Thyroid gland (tissue), 4 donors: ENCODE measurements at regions not wholly inside any gene's neighbourhood (a gene's known extent, or its start where the extent isn't known, plus 50 kb on each side); places are given as distances from the start of the nearest gene placed in this dataset.

ENCODE experiments used
- POLR2A ChIP-seq, 2 donors: fragments of 450-650 bp; IDR thresholded peaks; one replicate each; pipeline ENCODE4 v1.6.1; 2017; ENCODE audit warnings: antibody characterized with exemption in 2 of 2, mild to moderate bottlenecking in 2 of 2, moderate library complexity in 1 of 2
- TF ChIP-seq, protein P1 (sequence below), 6 experiments: fragments of 200-600 bp in 3 of 6; fragments of 450-650 bp in 3 of 6; sonication (generic) in 3 of 6; IDR thresholded peaks; one replicate each; pipeline ENCODE4 v1.5.1; 2016 to 2019; ENCODE audit warnings: antibody characterized with exemption in 6 of 6, mild to moderate bottlenecking in 2 of 6, inconsistent platforms in 1 of 6, moderate library complexity in 1 of 6

DNA sequence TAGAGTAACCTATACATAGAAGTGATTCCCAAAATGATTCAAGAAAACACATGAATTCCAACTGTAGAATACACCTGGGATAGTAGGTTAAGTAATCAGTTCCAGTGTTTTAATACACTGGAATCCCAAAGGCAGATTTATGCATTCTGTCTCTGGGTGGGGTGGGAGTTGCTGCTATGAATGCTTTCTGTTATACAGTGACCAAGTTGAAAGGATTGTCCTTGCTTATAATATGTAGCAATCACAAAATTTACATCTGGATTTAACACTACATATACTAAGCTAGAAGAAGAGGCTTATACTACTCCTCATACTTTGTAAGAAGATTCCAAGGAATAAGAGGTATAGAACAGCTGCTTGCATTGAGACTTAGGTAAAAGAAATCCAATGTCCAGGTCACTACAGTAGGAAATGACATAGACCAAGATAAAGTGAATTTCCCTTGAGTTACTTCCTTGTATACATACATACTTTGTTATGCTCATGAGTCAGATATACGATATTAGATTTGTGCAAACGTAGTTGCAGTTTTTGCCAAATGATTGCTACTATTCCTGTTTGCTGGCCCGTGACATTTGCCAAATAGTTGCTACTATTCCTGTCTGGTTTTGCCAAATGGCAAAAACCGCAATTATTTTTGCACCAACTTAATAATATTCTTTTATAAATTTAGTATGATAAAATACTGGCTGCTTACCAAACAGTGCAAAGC lies 210.5 kb upstream of the DIAPH2 start:
- no peak for TF ChIP-seq POLR2A (IDR thresholded peaks at IDR 0.05)
- TF ChIP-seq, protein P1, sequence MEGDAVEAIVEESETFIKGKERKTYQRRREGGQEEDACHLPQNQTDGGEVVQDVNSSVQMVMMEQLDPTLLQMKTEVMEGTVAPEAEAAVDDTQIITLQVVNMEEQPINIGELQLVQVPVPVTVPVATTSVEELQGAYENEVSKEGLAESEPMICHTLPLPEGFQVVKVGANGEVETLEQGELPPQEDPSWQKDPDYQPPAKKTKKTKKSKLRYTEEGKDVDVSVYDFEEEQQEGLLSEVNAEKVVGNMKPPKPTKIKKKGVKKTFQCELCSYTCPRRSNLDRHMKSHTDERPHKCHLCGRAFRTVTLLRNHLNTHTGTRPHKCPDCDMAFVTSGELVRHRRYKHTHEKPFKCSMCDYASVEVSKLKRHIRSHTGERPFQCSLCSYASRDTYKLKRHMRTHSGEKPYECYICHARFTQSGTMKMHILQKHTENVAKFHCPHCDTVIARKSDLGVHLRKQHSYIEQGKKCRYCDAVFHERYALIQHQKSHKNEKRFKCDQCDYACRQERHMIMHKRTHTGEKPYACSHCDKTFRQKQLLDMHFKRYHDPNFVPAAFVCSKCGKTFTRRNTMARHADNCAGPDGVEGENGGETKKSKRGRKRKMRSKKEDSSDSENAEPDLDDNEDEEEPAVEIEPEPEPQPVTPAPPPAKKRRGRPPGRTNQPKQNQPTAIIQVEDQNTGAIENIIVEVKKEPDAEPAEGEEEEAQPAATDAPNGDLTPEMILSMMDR (IDR thresholded peaks at IDR 0.05) = no peak
